ENCODE measurements at regions not wholly inside any gene's neighbourhood (a gene's known extent, or its start where the extent isn't known, plus 50 kb on each side); places are given as distances from the start of the nearest gene placed in this dataset.

GRCh38 chr2:224194161-224194560, 155.1 kb upstream of the SERPINE2 start:
- TF ChIP-seq CTCF (IDR thresholded peaks at IDR 0.05) (no peak), POLR2A (IDR thresholded peaks at IDR 0.05) (no peak)

All from right lobe of liver (tissue), 4 donors.